NCI-H69 (cell line): ENCODE measurements at regions not wholly inside any gene's neighbourhood (a gene's known extent, or its start where the extent isn't known, plus 50 kb on each side); places are given as distances from the start of the nearest gene placed in this dataset.

Source experiments
- DNase-seq: peaks from one replicate; lab custom pipeline; 2025; lab: John Stamatoyannopoulos, UW

DNA sequence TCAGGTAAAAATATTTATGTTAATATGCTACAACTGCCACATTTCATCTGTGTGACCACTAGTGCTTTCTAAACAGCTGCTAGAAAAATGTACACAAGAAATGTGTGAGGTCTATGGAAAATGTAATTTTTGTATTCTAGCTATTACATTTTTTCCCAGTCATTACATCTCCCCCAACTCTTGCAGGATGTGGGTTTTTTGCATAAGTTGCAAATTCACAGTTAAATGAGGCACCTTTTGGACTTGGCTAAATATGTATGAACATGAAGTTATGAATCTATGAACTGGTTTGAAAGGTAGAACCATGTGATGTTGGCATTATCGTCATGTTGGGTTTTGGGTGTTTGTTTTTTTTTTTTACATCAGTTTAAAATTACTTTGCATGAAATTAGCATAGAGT lies 590.4 kb upstream of the WWC1 start:
- no peak for DNase-seq

DNA sequence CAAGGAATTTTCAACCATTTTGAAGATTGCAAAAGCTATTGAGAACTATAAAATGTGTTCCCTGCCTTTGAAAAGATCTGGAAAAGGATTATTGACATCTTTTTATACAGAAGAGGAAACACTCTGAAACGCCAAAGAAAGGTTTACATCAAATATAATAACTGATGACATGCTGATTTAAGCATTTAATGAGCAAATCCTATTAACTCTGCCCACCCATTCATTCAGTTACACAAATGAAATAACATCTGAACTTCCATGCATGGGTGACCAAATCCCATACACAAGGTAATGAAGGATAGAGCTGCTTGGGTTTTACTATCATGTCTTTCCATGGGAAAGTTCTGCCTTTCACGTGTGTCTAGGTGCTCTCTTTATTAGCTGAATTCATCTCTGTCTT lies 589.4 kb upstream of the WWC1 start:
- DNase-seq: no peak

DNA sequence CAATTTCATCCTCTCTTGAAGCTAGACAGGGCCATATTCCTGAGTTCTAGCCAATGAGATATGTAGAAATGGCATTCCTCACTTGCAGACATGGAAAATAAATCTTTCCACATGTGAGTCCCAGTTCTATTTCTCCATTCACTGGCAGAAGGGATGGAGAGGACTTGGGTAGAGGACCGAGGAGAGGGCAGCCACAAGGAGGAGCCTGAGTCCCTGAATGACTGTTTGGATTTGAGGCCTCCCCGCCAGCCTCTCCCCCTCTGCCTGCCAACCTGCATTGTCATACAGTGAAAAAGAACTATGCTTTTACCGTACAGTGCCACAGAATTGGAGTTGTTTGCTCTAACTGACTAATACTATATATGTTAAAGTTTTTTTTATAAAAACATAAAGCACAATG lies 583.0 kb upstream of the WWC1 start:
- DNase-seq: no peak

DNA sequence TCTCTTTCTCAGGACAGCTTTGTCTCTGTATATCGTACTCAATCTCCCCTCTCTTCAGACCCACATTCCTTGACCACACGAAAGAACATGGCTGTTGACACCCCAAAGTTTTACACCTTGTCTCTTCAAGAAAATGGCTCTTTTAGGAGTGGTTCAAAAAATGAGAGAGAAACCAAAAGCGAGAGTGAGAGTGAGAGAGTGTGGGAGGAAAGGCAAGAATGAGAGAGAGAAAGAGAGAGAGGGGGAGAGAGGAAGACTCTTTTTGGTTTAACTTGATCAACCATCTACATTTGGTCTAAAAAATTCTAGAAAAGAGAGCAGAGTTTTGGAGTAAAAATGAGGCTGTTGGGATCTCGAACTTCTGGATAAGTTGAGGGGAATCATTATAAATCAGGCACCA lies 581.8 kb upstream of the WWC1 start:
- DNase-seq: no peak

DNA sequence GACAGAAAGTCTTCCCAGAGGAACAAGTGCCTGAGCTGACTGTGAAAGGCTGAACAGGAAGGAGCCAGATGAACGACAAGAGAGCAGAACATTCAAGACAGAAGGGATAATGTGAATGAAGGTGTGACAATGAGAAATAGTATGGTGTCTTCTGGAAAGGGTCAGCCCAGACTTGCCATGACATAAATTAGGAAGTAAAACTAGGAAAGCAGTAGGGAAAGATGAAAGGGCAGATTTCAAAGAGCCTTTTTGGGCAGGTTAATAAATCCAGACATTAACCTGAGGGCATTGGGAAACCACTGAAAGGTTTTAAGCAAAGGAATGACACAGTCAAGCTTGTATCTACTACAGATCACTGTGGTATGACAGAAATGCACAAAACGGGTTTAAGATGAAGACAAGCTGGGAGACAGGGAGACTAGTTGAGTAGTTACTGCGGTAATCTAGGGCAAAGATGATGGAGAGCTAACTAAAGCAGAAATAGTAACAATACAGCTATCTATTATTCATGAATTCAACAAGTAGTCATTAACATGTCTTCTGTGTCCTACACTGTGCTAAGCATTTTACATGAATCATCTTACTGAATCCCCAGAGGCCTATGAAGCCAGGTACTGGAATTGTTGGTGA lies 580.9 kb upstream of the WWC1 start:
- no peak for DNase-seq

DNA sequence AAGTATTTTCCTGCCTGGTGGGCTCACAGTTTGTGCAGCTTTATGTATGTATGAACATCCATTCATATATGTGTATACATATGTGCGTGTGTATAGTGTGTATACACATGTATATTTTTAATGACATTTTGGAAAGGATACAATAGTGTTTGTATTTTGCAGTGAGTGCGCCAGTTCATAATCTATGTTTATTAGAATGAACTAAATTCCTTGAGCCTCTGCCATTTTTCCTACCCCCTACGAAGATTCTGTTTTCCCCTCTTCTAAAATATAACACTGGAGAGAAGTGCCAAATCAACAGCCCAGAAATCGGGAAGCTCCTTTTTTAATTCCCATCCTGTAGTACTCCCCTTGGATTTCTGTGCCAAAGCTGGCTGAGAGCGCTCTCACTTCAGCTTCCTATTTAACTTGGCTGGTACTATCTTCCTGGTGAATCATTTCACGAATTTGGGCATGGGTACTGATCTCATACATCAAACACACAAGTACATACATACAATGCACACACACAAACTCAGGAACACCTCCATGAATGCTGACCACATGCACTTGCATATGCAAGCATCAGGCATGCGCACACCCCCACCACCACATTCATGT lies 578.4 kb upstream of the WWC1 start:
- no peak for DNase-seq

DNA sequence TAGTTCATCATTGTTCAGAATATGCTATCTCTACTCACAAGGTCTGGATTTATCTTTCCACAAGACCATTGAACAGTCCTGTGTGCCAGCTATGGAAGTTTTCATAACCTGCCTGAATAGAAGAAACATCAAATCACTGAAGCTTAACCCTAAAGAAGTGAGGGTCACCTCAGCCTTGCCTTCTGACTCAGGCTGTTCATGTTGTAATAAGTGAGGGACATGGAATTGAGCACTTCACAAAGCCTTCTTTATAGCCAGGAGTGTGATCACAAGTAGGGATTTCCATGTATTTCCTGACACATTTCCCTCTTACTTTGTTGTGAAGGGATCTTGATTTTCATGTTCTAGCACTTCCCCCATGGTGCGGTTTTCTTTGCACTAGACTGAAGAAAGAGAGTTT lies 577.5 kb upstream of the WWC1 start:
- no peak for DNase-seq

DNA sequence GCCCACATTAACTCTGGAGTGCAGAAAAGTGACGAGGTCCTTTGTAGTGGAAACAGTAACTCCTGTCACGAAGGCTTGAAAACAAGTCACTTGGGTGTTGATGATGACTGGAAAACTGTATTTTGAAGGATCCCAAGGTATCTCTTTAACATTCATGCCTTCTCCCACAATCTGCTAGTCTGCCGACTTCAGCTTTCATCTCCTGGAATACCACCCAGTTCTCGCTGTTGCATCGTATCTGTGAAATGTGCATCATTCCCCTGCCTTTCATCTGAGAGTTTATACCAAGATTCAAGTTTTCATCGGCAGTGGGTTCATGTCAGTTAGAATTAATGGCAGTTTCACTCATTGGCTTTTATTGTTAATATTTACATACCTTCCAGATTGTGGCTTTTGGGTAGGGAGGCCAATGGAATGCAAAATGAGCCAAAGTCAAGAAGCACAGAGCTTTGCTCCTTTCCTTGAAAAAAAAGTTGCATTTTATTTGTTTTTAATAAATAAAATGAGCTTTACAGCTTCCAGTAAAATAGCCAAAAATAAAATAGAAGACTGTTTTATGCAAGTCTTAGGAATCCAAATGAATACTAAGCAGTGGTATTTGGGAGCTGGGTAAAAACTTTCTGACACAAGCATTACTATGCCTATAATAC lies 575.2 kb upstream of the WWC1 start:
- DNase-seq: no peak

DNA sequence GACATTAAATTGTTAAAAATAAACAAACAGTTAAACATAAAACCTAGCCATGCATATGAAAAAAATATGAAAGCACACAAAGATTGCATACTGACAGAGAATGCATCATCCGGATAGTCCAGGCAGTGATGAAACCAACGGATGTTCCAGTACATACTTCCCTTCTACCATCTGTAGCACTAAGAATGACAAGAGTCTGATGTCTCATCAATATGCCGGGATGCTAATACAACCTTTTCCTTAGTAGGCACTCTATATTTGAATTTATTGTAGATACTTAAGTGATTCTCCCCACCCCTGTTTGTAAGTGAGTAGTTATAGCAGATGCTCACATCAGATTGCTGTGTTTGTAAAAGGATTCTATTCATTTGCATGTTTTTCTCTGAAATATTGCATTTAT lies 571.2 kb upstream of the WWC1 start:
- DNase-seq: no peak

DNA sequence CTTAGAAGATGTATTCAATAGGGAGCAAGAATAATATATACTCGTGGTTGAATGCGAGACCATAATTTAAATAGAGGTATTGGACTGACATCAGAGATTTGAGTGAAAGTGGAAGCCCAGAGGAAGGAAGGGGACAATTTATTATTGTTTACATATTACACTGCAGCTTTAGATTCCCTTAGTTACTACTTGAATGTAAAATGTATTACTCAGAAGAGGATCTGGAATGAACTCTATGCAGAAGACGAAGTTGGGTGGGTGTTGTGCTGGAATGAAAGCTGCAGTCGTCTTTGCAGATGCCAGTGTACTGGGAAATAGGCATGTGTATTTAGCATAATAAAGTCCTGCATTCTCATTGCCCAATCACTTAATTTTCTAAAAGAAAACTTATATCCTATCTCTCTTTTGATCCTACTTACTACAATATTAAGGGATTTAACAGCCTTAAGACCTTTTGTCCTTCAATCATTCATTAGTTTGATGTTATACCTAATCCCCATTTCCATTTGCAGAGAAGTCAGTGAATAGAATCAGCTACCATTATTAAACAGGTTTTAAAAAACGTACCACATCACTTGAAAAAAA lies 570.7 kb upstream of the WWC1 start:
- DNase-seq: no peak

DNA sequence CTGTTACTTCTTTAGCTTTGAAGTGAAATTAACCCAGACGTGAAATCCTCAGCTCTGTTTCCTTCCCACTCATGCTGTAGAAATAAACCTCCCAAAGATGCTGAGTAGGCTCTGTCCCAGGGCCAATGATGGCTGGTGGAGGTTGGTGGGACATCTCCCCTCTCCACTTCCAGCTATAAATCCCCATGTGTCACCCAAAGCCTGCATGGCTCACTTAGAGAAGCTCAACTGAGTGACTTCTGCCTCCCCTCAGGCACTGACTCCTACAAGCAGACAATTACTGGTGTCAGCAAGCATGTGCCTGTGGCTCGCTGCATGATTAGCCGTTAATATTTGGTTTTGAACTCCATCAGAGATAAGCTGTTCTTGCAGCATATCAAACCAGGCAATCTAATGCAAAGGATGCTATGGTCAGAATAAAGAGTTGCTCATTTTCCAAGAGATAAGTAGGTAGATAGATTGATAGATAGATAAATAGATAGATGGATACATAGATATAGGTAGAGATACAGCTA lies 569.5 kb upstream of the WWC1 start:
- DNase-seq: peak; percentile 7

DNA sequence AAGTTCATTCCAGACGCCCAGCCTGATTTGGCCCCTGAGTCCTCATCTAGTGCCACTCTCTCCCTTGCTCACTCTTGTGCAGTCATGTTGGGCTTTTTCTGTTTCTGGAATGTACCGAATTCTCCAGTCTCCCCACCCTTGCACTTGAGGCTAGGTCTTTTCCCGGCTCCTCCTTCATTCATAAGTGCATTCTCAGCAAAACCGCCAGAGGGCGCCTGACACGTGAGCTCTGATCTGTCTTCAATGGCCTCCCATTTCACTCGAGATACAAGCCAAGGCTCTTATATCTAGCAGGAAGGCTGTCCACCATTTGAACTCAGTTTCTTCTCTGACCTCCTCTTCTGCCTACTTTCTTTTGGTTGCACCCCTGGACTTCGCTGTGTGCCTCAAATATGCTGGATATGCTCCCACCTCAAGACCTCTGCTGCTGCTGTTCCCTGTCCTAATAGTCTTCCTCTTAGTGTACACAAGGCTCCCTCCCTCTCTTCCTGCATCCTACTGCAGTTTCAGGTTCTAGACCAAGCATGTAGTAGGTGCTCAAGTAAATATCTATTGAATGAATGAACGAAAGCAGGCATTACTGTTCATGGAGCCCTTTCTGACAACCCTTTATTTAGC lies 568.1 kb upstream of the WWC1 start:
- DNase-seq: peak; percentile 83

DNA sequence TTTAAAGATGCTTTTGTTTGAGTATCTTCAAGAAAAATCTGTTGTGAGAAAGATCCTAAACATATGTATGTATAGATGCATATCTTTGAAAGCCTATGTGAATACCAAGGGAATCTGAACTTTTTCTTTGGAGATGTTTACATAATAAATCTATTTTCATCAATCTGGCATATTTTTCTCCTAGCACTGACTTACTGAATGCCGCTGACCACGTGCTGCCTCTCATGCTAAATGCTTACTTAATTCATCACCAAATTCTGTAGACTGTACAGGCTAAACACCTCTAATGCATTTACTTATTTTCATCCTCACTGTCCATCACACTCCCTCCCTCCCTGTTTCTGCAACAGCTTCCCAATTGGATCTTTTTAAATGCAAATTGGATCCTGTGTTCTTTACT lies 566.2 kb upstream of the WWC1 start:
- no peak for DNase-seq

DNA sequence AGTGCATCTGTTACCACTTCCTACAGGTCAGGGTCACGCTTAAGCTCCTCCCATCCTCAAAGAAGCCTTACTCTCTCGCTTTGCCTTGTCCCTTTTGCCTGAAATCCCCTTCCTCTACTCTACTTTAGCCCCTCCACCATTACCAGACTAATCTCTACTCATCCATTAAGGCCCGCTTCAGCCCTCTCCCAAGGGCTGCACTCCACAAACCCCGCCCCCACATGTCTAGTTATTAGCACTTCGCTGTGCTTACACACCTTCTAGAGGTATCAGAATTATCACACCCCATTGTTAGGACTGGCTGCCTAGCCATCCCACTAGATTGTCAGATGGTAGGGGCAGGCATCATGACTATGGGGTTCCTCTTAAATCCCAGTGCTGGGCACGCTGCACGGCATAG lies 565.7 kb upstream of the WWC1 start:
- DNase-seq: peak; percentile 2

DNA sequence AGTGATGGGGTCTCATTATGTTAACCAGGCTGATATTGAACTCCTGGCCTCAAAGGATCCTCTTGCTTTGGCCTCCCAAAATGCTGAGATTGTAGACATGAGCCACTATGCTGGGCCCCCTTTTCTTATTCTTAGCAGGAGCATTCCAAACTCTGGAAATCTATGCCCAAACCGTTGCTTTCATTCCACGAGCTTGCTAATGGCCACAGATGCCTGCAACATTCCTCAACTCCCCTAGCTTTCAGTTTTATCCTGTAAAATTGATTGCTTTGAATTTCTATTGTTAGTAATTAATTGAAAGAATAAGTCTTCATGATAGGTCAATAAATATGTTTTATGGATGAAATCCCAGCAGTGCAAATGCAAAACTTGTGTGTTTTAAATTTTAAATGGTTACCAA lies 564.8 kb upstream of the WWC1 start:
- DNase-seq: no peak

DNA sequence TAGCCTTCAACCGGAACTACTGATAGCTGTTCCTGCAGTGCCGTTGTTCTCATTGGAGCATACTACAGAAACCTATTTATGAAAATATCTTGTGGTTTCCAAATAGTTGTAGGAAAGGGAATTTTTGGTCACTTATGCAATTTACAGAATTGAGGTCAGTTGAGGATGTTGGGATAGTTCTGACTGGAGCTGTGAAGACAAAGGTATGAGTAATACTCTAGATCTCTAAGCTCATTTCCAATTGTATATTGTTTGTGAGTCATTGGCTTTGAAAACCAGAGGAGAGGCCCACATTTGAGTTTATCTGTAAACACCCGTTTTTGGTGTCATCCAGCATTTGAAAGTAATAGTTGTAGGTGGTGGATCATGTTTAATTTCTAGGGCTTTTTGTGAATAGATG lies 561.3 kb upstream of the WWC1 start:
- DNase-seq: no peak

DNA sequence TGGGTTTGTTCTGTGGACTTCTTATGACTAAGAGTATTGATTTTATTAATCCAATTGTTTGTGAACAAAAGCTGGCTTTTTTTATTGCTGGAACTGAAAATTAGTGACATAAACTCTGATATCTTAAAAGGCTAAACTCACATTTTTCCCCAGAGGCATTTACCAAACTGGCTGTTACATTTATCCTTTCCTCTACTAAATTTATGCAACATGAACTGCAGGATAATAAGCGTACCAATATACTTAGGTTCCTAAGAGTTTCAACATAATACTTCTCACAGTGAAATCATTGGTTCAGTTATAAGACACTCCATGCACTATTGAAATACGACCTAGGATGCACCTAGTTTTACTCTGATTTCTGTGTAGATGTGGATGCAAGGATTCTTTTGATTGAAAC lies 560.8 kb upstream of the WWC1 start:
- DNase-seq: no peak

DNA sequence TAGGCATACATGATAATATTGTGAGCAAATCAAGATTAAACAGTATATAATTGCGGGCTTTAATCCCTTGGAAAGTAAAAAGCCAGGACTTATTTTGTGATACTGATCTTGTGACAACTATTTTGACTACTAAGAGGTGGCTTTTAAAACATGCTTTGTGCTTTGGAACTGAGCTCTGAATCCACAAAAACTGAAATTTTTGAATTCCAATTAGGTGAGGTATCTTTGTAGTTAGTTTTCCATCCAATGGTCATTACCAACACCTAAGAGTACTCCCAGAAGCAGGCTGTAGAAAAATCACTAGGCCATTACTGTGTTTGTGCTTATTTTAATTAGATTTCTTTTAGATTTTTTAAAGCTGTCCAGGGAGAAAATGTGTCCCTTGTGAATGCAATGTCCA lies 559.5 kb upstream of the WWC1 start:
- DNase-seq: no peak

DNA sequence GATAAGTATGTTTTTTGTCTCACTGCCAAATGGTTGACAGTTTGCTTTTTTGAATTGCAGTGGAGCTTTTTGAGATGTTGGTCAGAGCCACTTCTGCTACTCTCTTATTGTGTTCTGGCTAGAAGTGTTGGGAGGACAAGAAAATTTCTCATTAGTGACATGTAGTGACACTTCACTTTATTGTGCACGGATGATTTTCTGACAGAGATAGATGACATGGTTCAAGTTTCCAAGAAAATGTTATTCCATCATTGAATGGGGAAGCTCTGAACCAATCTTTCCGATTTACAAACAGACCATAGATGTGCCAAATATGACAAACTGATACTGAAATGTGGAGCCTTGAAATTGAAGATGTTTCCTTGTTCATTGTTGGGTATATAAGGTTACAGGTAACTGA lies 558.9 kb upstream of the WWC1 start:
- DNase-seq: no peak

DNA sequence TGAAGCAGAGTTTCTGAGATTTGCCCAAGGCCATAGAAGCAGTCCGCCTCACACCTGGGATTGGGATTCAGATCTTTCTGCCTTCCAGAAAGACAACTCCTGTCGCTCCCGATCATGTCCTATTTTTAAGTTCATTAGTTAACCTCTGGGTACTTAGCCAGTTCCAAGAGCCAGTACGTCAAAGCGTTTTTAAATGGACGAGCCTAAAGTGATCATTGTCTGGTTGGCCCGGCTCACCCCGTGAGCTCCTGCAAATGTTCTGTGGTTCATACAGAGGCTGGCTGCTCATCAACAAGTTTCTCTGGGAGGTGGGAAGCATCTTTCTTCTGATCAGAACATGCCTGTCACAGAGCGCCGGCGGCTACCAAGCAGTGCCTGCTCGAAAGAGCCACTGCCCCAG lies 554.5 kb upstream of the WWC1 start:
- DNase-seq: no peak

DNA sequence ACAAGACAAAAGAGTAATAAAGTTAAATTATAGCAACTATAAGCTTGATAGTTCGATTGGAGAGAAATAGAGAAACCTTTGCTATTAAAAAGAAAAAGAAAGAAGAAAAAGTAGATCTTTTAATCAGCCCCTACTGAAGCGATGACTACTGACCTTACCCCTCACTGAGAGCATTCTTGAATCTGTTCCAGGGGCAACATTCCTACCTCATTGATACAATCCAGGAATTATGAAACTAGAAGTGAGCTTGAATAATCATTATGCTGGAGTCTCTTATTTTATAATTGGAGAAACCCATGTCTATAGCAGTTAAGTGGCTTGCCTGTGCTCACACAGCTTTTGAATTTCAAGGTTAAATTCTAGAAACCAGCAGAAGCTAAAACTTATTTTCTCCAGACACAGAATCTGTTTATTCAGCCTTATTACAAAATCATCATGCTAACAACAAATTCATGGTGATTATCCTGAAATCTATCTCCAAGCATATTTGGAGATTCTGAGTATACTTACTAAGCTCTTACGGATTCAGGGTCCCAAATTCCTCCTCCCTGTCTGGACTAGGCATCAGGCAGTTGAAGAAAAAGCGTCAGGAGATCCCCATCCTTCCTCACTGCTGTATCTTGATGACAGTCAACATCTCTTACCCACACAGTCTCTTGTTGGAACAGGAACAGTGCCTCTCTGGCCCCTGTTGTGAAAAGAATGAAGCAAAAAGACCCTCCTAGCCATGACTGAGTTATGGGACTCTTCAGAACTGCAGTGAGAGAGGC lies 547.6 kb upstream of the WWC1 start:
- no peak for DNase-seq

DNA sequence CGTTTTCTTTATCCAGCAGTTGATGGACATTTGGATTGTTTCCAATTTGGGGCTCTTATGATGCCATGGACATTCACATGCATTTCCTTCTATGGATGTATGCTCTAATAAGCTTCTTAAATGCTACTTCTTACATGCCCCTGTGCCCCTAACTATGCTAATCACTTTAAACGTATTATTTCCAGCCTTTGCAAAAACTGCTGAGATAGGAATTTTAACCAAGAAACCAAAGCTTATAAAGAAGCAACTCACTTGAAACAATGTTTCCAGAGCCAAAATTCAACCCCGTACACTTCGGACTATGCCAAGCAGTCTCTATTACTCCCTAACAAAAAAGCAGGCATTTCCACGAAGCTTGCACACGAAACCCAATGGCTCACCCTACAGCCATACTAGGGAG lies 545.6 kb upstream of the WWC1 start:
- no peak for DNase-seq
